ENCODE measurements at regions not wholly inside any gene's neighbourhood (a gene's known extent, or its start where the extent isn't known, plus 50 kb on each side); places are given as distances from the start of the nearest gene placed in this dataset.
A peak's percentile ranks its signal among the peaks of the same experiment; 100 is the strongest.

- H3K79me2 ChIP-seq (ENCODE audit: low read depth) = no peaks in the 10 kb centered on the region
- H3K4me3 ChIP-seq = no peak overlapping the region
- POLR2A ChIA-PET (ENCODE audit: unreplicated experiment) = interaction anchor here (0.7 kb wide), 1 partner anchor 71 kb away, joined by 22 read pairs; no protein-coding TSS in a partner anchor
- no peak for DNase-seq
- H3K27me3 ChIP-seq (ENCODE audit: insufficient read depth, low read depth) = no peaks in the 10 kb centered on the region
- H3K4me1 ChIP-seq (replicated peaks; ENCODE audit: insufficient read depth) = peaks cover 43% of the 10 kb centered on the region
- no TSS peak for BruUV-seq (replicated peaks)
- no peak overlapping the region for H3K4me2 ChIP-seq
- H3F3A ChIP-seq (ENCODE audit: insufficient read depth, low read depth) = peaks cover 22% of the 10 kb centered on the region
- intact Hi-C loops (cut with micrococcal nuclease; ENCODE audit: unreplicated experiment) = loop anchor here (5.0 kb wide), 1 partner anchor 118 kb away; no protein-coding TSS in a partner anchor
- no peak overlapping the region for H2AFZ ChIP-seq
- no peak overlapping the region for H3K27ac ChIP-seq
- H3K9me2 ChIP-seq (ENCODE audit: insufficient read depth) = no peaks in the 10 kb centered on the region
- H4K20me1 ChIP-seq (ENCODE audit: insufficient read depth) = no peaks in the 10 kb centered on the region
- no peaks in the 10 kb centered on the region for H3K36me3 ChIP-seq (ENCODE audit: low read depth)
- TF ChIP-seq CTCF (conservative IDR thresholded peaks at IDR 0.05) (no peak), EZH2 (IDR thresholded peaks at IDR 0.05; ENCODE audit: low read depth) (no peak)
- H3K9me3 ChIP-seq (ENCODE audit: insufficient read depth, low read depth) = 0 out of 2 replicates have a peak, but pooled peaks cover 4% of the 10 kb centered on the region
- CTCF ChIA-PET = no interaction called here
Measured at GRCh38 chr2:57880446-57880845, 166.2 kb upstream of the VRK2 start.

- no peaks in the 10 kb centered on the region for H3K9me2 ChIP-seq (ENCODE audit: insufficient read depth)
- H4K20me1 ChIP-seq (ENCODE audit: insufficient read depth) = no peaks in the 10 kb centered on the region
- 0 out of 2 replicates have a peak, but pooled peaks cover 4% of the 10 kb centered on the region for H3K9me3 ChIP-seq (ENCODE audit: insufficient read depth, low read depth)
- H3K79me2 ChIP-seq (ENCODE audit: low read depth) = no peaks in the 10 kb centered on the region
- no peak overlapping the region for H3K4me3 ChIP-seq
- peak overlapping the region; percentile 79; the same call in 1 of the 2 replicates for H3K27ac ChIP-seq
- CTCF ChIA-PET = no interaction called here
- peaks cover 22% of the 10 kb centered on the region for H3F3A ChIP-seq (ENCODE audit: insufficient read depth, low read depth)
- peaks cover 43% of the 10 kb centered on the region for H3K4me1 ChIP-seq (replicated peaks; ENCODE audit: insufficient read depth)
- TF ChIP-seq EZH2 (IDR thresholded peaks at IDR 0.05; ENCODE audit: low read depth) = no peak
- TF ChIP-seq CTCF (conservative IDR thresholded peaks at IDR 0.05) = no peak
- peak overlapping the region; percentile 71; the same call in 1 of the 2 replicates for H2AFZ ChIP-seq
- POLR2A ChIA-PET (ENCODE audit: unreplicated experiment) = no interaction called here
- no peaks in the 10 kb centered on the region for H3K36me3 ChIP-seq (ENCODE audit: low read depth)
- peak overlapping the region; percentile 69; the same call in 1 of the 2 replicates for H3K4me2 ChIP-seq
- intact Hi-C loops (cut with micrococcal nuclease; ENCODE audit: unreplicated experiment) = loop anchor here (5.0 kb wide), 1 partner anchor 119 kb away; no protein-coding TSS in a partner anchor
- DNase-seq = peak in 1 of 2 experiments; percentile 30
- BruUV-seq (replicated peaks) = no TSS peak
- no peaks in the 10 kb centered on the region for H3K27me3 ChIP-seq (ENCODE audit: insufficient read depth, low read depth)
Measured at GRCh38 chr2:57880967-57881366, 165.6 kb upstream of the VRK2 start.

GRCh38 chr2:57881998-57882888 is 164.4 kb upstream of the VRK2 start:
- no peak for TF ChIP-seq EZH2 (IDR thresholded peaks at IDR 0.05; ENCODE audit: low read depth)
- TF ChIP-seq CTCF (conservative IDR thresholded peaks at IDR 0.05) = no peak
- Histone ChIP-seq H3K4me1 (replicated peaks; ENCODE audit: insufficient read depth) (peaks cover 40% of the 10 kb centered on the region), H3K36me3 (ENCODE audit: low read depth) (no peaks in the 10 kb centered on the region), H3K4me3 (peak overlapping the region; percentile 27; the same call in 1 of the 2 replicates), H3K27me3 (ENCODE audit: insufficient read depth, low read depth) (no peaks in the 10 kb centered on the region), H2AFZ (peak overlapping the region; percentile 71), H3K9me2 (ENCODE audit: insufficient read depth) (no peaks in the 10 kb centered on the region), H4K20me1 (ENCODE audit: insufficient read depth) (no peaks in the 10 kb centered on the region), H3K79me2 (ENCODE audit: low read depth) (no peaks in the 10 kb centered on the region), H3K4me2 (peak overlapping the region; percentile 69), H3K9me3 (ENCODE audit: insufficient read depth, low read depth) (0 out of 2 replicates have a peak, but pooled peaks cover 4% of the 10 kb centered on the region), H3F3A (ENCODE audit: insufficient read depth, low read depth) (peaks cover 22% of the 10 kb centered on the region), H3K27ac (peak overlapping the region; percentile 79)
- POLR2A ChIA-PET (ENCODE audit: unreplicated experiment) = interaction anchor here (0.7 kb wide), 1 partner anchor 359 kb away, joined by 5 read pairs; the partner anchor contains the start of gene FANCL
- CTCF ChIA-PET = no interaction called here
- no TSS peak for BruUV-seq (replicated peaks)
- peak; percentile 43 to 81 for DNase-seq
- intact Hi-C loops (cut with micrococcal nuclease; ENCODE audit: unreplicated experiment) = loop anchor here (5.0 kb wide), 1 partner anchor 120 kb away; no protein-coding TSS in a partner anchor

All from PC-9 (cell line).